ENCODE measurements at regions not wholly inside any gene's neighbourhood (a gene's known extent, or its start where the extent isn't known, plus 50 kb on each side); places are given as distances from the start of the nearest gene placed in this dataset.

DNA sequence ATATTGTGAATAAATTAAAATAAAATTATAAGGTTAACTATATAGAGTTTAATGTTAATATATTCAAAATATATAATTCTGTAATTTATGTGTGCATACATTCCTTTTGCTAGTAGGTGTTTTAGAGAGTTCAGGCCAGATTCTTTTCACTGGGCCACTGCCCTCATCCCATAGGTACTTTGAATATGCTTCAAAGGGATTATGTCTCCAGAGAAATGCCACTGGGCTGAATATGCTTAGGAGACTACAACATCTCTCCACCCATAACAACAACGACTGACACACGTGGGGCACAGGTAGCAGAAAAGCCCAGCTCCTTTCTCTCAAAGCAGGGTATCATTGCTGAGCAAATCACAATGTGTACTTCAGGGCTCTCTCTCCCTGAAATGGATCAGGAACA is 290.9 kb upstream of the TACR3 start:
- TF ChIP-seq RAD21 (IDR thresholded peaks at IDR 0.05; ENCODE audit: low read depth), result no peak
- TF ChIP-seq EZH2 (IDR thresholded peaks at IDR 0.05), result no peak
- no peak for TF ChIP-seq EGR1 (IDR thresholded peaks at IDR 0.05; ENCODE audit: low read depth)
- TF ChIP-seq, protein P1, sequence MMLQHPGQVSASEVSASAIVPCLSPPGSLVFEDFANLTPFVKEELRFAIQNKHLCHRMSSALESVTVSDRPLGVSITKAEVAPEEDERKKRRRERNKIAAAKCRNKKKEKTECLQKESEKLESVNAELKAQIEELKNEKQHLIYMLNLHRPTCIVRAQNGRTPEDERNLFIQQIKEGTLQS (IDR thresholded peaks at IDR 0.05), result no peak
- no peak for TF ChIP-seq CTCF (IDR thresholded peaks at IDR 0.05 in 2 of 3, conservative IDR thresholded peaks at IDR 0.05 in 1 of 3; ENCODE audit: borderline replicate concordance in 1 of 3, insufficient read depth in 1 of 3, low read depth in 2 of 3, low read length in 2 of 3)
- TF ChIP-seq SRF (IDR thresholded peaks at IDR 0.05; ENCODE audit: low read depth), result no peak
- no peak for TF ChIP-seq ZNF274 (IDR thresholded peaks at IDR 0.05; ENCODE audit: low read depth, low read length)
- TF ChIP-seq POLR2AphosphoS5 (IDR thresholded peaks at IDR 0.05; ENCODE audit: low read depth, low read length), result no peak
- TF ChIP-seq, protein P2, sequence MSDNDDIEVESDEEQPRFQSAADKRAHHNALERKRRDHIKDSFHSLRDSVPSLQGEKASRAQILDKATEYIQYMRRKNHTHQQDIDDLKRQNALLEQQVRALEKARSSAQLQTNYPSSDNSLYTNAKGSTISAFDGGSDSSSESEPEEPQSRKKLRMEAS (IDR thresholded peaks at IDR 0.05), result no peak
- no peak for TF ChIP-seq POLR2A (IDR thresholded peaks at IDR 0.05; ENCODE audit: borderline replicate concordance, extremely low read depth, insufficient read depth, insufficient read length)
- no peak for TF ChIP-seq SIN3A (IDR thresholded peaks at IDR 0.05; ENCODE audit: low read depth)
- TF ChIP-seq SP1 (IDR thresholded peaks at IDR 0.05; ENCODE audit: low read depth), result no peak
- TF ChIP-seq, protein P3, sequence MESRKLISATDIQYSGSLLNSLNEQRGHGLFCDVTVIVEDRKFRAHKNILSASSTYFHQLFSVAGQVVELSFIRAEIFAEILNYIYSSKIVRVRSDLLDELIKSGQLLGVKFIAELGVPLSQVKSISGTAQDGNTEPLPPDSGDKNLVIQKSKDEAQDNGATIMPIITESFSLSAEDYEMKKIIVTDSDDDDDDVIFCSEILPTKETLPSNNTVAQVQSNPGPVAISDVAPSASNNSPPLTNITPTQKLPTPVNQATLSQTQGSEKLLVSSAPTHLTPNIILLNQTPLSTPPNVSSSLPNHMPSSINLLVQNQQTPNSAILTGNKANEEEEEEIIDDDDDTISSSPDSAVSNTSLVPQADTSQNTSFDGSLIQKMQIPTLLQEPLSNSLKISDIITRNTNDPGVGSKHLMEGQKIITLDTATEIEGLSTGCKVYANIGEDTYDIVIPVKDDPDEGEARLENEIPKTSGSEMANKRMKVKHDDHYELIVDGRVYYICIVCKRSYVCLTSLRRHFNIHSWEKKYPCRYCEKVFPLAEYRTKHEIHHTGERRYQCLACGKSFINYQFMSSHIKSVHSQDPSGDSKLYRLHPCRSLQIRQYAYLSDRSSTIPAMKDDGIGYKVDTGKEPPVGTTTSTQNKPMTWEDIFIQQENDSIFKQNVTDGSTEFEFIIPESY (IDR thresholded peaks at IDR 0.05; ENCODE audit: extremely low read depth, insufficient replicate concordance, low read length), result no peak
